Skin epidermis (tissue), 12 donors: ENCODE measurements at regions not wholly inside any gene's neighbourhood (a gene's known extent, or its start where the extent isn't known, plus 50 kb on each side); places are given as distances from the start of the nearest gene placed in this dataset.
"Not testable (repeated sequence)": the region's sequence is repeated elsewhere in the genome, so short reads cannot be mapped to it uniquely, and the experiment has no call there.

Experiments used
- H3K27ac ChIP-seq, 21 experiments: fragments of 200-600 bp; sonication (generic) in 11 of 21; one replicate each; pipeline ENCODE4 v1.5.0; 2020; ENCODE audit warnings: mild to moderate bottlenecking in 3 of 21, inconsistent platforms in 2 of 21, moderate library complexity in 2 of 21
- H3K4me3 ChIP-seq, 7 experiments: fragments of 200-600 bp; sonication (generic) in 2 of 7; one replicate each; pipeline ENCODE4 v1.5.0; 2020; ENCODE audit warnings: inconsistent platforms in 2 of 7, mild to moderate bottlenecking in 2 of 7, moderate library complexity in 1 of 7

DNA sequence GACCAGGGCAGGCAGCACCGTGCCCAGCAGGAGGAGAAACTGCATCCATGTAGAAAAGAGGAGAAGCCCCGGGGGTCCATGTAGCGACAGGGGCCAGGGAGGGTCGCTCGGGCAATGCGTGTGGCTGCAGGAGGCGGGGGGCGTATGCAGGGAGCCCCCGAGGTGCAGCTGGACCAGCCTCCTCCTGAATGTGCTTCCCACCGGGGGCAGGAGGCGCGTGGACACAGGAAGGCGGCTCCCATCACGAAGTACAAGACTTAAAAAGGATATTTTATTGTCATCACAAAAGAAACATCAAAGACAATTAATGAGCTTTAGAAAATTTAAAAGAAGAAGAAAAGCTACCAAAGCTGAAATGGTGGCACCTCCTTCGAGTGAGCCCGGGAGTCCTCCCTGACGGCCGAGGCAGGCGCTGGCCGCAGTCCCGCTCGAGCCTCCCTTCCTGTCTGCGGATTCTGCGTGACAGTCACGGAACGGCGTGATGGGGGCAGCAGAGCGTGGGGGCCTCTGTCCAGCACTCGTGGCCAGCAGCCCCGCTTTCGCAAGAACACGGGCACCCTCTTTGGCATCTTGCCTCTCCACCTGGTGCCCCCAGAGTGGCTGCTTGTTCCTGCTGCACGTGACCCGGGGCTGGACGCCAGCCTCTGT lies 238.0 kb downstream of the TMEM121 start:
- not testable (repeated sequence) for H3K4me3 ChIP-seq, H3K27ac ChIP-seq

DNA sequence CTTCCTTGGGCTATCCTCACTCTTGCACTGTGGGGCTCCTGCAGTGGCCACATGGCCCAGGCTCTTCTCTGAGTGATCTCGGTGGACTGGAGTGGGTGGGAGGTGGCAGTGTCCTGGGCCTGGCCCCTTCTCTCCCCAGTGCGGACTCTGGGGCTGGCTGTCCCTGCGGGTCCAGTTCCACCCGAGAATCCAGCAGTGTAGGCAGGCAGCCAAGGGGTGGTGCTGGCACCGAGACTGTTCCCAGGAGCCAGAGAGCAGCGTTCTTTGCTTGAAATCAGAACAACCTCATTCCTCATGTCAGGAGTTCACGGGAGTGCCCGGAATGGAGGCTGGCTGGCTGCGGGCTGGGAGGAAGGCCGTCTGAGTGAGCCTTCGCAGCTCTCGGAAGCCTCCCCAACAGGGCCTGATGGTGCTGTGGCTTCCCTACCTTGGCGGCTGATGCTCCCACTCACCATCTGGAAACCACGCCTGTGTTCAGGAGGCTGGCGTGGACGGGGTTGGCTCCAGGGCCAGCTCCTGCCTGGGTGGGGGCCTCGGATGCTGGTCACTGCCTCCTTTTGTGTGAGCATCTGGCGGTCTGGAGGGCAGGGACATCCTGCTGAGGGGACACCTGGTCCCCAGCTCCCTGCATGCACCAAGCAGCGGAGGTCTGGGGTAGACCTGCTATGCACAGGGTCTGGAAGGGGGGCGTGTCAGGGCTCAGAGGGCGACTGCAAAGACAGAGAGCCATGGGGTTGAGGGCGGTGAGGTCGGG lies 238.9 kb downstream of the TMEM121 start:
- H3K4me3 ChIP-seq, H3K27ac ChIP-seq: not testable (repeated sequence)

DNA sequence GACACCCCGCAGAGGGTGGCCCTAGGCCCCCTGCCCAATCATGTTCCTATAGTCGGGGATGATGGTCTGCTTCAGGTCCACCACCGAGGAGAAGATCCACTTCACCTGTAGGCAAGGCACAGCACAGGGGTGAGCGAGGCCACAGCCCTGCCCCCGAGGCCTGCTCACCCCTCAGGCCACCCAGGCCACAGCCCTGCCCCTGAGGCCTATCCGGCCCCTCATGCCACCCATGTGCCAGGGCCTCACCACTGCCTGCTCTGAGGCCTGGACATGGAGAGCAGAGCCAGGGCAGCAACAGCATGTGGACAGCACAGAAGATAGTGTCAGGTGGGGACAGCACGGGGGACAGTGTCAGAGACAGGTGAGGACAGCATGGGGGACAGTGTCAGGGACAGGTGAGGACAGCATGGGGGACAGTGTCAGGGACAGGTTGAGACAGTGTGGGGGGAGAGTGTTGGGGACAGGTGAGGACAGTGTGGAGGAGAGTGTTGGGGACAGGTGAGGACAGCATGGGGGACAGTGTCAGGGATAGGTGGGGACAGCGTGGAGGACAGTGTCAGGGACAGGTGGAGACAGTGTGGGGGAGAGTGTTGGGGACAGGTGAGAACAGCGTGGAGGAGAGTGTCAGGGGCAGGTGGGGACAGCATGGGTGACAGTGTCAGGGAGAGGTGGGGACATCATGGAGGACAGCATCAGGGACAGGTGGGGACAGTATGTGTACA lies 239.7 kb downstream of the TMEM121 start:
- Histone ChIP-seq H3K27ac (no peak overlapping the region), H3K4me3 (no peak overlapping the region)

GRCh38 chr14:105767315-105767714 lies 240.9 kb downstream of the TMEM121 start:
- no peak overlapping the region for H3K27ac ChIP-seq
- no peak overlapping the region for H3K4me3 ChIP-seq

- not testable (repeated sequence) for H3K4me3 ChIP-seq, H3K27ac ChIP-seq
Measured at GRCh38 chr14:105768039-105768438, 241.7 kb downstream of the TMEM121 start.

DNA sequence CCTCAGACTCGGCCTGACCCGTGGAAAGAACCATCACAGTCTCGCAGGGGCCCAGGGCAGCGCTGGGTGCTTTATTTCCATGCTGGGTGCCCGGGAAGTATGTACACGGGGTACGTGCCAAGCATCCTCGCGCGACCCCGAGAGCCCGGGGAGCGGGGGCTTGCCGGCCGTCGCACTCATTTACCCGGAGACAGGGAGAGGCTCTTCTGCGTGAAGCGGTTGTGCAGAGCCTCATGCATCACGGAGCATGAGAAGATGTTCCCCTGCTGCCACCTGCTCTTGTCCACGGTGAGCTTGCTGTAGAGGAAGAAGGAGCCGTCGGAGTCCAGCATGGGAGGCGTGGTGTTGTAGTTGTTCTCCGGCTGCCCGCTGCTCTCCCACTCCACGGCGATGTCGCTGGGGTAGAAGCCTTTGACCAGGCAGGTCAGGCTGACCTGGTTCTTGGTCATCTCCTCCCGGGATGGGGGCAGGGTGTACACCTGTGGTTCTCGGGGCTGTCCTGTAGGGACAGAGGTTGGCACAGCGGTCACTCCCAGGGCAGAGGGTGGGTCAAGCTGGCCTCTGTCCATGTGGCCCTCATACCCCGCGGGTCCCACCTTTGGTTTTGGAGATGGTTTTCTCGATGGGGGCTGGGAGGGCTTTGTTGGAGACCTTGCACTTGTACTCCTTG lies 242.8 kb downstream of the TMEM121 start:
- H3K4me3 ChIP-seq, H3K27ac ChIP-seq: not testable (repeated sequence)

DNA sequence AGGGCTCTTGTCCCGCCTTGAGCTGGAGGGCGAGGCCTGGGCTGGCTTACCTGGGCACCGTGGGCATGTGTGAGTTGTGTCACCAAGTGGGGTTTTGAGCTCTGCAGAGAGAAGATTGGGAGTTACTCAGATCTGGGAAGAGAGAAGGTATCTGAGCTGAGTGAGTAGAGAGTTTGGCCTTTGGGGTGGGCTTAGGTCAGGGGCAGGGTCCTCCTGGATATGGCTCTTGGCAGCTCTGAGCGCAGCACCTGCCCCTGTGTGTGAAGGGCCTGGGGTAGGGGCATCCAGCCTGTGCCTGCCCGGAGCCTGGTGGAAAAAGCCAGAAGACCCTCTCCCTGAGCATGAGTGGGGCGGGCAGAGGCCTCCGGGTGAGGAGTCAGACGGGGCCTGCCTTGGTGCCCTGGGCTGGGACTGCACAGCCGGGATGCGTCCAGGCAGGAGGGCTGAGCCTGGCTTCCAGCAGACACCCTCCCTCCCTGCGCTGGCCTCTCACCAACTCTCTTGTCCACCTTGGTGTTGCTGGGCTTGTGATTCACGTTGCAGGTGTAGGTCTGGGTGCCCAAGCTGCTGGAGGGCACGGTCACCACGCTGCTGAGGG lies 244.3 kb downstream of the TMEM121 start:
- not testable (repeated sequence) for H3K27ac ChIP-seq, H3K4me3 ChIP-seq

DNA sequence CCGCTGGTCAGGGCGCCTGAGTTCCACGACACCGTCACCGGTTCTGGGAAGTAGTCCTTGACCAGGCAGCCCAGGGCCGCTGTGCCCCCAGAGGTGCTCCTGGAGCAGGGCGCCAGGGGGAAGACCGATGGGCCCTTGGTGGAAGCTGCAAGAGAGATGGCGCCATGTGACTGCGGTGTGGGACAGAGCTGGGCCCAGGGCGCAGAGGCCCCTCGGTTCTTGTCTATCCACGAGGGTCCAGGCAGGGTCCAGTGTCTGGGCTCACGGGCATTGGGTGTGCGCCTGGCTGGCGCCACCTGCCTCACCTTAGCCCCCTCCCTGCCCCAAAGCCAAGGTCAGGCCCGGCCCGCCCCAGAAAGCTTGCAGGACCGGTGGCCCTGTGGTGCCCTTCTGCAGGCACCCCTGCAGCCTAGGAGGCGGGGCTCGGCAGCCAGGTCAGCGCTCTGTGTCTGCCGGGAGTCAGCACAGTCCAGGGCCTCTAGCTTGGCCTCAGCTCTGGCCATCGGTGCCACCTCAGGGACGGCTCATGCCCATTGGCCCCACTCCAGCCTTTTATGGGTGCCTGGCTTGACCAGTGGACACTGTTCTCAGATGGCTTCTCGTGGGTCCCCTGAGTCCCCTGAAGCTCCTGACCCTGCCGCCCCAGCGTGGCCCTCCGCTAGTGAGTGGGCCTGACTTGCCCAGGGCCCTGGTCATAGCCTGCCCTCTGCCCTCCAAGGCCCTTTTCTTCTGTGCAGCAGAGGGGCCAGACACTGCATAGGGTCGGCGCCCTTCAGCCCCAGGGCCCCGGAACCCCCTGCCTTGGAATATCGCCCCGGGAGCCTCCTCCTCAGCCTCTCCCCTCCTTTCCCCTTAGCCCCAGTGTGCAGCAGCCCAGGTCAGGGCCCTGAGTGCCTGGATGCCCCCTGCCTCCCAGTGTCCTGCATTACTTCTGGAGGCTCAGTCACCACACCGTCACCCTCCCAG lies 245.2 kb downstream of the TMEM121 start:
- not testable (repeated sequence) for H3K27ac ChIP-seq, H3K4me3 ChIP-seq

DNA sequence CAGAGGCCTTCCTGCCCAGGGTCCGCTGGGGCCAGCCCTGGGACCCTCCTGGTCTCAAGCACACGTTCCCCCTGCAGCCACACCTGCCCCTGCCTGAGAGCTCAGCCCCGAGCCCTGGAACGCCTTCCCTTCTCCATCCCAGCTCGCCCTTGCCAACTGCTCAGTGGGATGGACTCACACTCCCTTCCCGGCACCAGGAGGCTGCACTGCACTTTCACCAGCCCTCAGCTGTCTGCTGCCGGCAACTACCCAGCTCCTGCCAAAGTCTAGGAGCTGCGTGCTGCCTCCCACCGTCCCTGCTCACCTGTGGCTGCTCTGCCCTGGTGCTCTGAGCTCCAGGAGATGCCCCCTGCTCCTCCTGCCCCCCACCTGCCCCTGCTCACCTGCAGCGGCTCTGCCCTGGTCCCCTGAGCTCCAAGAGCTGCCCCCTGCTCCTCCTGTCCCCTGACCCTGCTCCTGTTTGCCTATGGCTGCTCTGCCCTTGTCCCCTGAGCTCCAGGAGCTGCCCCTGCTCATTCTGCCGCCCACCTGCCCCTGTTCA lies 246.4 kb downstream of the TMEM121 start:
- not testable (repeated sequence) for H3K4me3 ChIP-seq, H3K27ac ChIP-seq

- H3K4me3 ChIP-seq = no peak overlapping the region
- H3K27ac ChIP-seq = no peak overlapping the region
Measured at GRCh38 chr14:105773584-105773983, 247.2 kb downstream of the TMEM121 start.

DNA sequence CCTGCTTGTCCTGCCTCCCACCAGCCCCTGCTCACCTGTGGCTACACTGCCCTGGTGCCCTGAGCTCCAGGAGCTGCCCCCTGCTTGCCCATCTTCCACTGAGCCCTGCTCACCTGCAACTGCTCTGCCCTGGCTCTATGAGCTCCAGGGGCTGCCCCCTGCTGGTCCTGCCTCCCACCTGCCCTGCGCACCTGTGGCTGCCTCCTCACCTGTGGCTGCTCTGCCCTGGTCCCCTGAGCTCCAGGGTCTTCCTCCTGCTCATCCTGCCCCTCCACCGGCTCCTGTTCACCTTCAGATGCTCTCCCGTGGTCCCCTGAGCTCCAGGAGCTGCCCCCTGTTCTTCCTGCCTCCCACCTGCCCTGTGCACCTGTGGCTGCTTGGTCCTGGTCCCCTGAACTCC lies 247.6 kb downstream of the TMEM121 start:
- Histone ChIP-seq H3K27ac (no peak overlapping the region), H3K4me3 (no peak overlapping the region)

- peak overlapping the region in 1 of 21 experiments; percentile 19 for H3K27ac ChIP-seq
- H3K4me3 ChIP-seq = not testable (repeated sequence)
Measured at GRCh38 chr14:105774585-105775348, 248.4 kb downstream of the TMEM121 start.

- H3K27ac ChIP-seq, H3K4me3 ChIP-seq: not testable (repeated sequence)
Measured at GRCh38 chr14:105775349-105775923, 249.1 kb downstream of the TMEM121 start.

GRCh38 chr14:105776112-105776511 lies 249.7 kb downstream of the TMEM121 start:
- H3K4me3 ChIP-seq = not testable (repeated sequence)

GRCh38 chr14:105776924-105777323 lies 250.5 kb downstream of the TMEM121 start:
- no peak overlapping the region for H3K4me3 ChIP-seq
- no peak overlapping the region for H3K27ac ChIP-seq

More at GRCh38 chr14:105776112-105776511, 249.7 kb downstream of the TMEM121 start:
- not testable (repeated sequence) for H3K27ac ChIP-seq

- H3K27ac ChIP-seq = no peak overlapping the region
- H3K4me3 ChIP-seq = no peak overlapping the region
Measured at GRCh38 chr14:105783707-105784106, 257.3 kb downstream of the TMEM121 start.

DNA sequence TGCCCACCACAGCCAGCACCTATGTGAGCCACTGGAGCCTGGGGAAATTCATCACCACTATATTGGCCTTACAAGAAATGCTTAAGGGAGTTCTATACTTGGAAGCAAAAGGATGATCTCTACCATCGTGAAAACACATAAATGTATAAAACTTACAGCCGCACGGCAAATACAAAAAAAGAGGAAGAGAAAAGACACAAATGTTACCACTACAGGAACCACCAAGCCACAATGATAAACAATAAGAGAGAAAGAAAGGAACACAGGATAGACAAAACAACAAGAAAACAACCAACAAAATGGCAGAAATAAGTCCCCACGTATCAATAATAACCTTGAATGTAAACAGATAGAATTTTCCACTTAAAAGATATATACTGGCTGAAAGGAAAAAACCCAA lies 267.5 kb downstream of the TMEM121 start:
- Histone ChIP-seq H3K4me3 (no peak overlapping the region), H3K27ac (no peak overlapping the region)
